ENCODE measurements at regions not wholly inside any gene's neighbourhood (a gene's known extent, or its start where the extent isn't known, plus 50 kb on each side); places are given as distances from the start of the nearest gene placed in this dataset.
"Not testable (repeated sequence)": the region's sequence is repeated elsewhere in the genome, so short reads cannot be mapped to it uniquely, and the experiment has no call there.

GRCh38 chr6:78530208-78530607, 337.1 kb upstream of the IRAK1BP1 start:
- TF ChIP-seq EZH2 (IDR thresholded peaks at IDR 0.05) = no peak
- no peak for TF ChIP-seq POLR2AphosphoS5 (IDR thresholded peaks at IDR 0.05; ENCODE audit: borderline replicate concordance, low read depth, low read length)
- TF ChIP-seq FOXP2 (optimal IDR thresholded peaks at IDR 0.05; ENCODE audit: control extremely low read depth, extremely low read length, insufficient read depth) = no peak
- no peak for DNase-seq (ENCODE audit: low read depth, low spot score)
- H3K4me3 ChIP-seq = no peak overlapping the region
- no peaks in the 10 kb centered on the region for H3K9me3 ChIP-seq (ENCODE audit: low read depth, low read length)
- no peaks in the 10 kb centered on the region for H3K36me3 ChIP-seq (ENCODE audit: insufficient read depth, low read length)
- H3K9ac ChIP-seq (ENCODE audit: insufficient read length) = no peak overlapping the region
- H3K27ac ChIP-seq = no peak overlapping the region

DNA sequence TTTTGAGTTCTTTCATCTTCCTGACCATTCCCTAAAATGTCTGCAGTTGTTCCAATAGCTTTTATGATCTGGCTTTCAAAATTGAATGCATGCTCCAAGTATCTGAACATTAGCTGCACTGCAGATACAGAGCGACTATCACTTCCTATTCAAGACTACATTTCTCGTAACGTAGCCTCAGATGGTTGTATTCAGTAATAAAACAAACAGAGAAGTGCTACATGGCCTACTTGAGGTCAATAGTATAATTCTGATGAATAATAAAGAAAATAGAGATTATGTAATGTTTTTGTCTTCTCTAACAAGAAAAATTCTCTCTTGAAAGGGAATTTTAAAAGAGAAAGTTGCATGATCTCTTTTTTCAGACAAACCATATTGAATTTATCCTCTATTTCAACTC, 333.9 kb upstream of the IRAK1BP1 start:
- Histone ChIP-seq H3K9me3 (ENCODE audit: low read depth, low read length) (no peaks in the 10 kb centered on the region), H3K36me3 (ENCODE audit: insufficient read depth, low read length) (no peaks in the 10 kb centered on the region), H3K9ac (ENCODE audit: insufficient read length) (no peak overlapping the region), H3K4me3 (no peak overlapping the region), H3K27ac (no peak overlapping the region)
- TF ChIP-seq FOXP2 (optimal IDR thresholded peaks at IDR 0.05; ENCODE audit: control extremely low read depth, extremely low read length, insufficient read depth) (no peak), POLR2AphosphoS5 (IDR thresholded peaks at IDR 0.05; ENCODE audit: borderline replicate concordance, low read depth, low read length) (no peak), EZH2 (IDR thresholded peaks at IDR 0.05) (no peak)
- DNase-seq (ENCODE audit: low read depth, low spot score) = no peak

GRCh38 chr6:78533876-78534275, 333.5 kb upstream of the IRAK1BP1 start:
- H3K9me3 ChIP-seq (ENCODE audit: low read depth, low read length) = no peaks in the 10 kb centered on the region
- no peak for DNase-seq (ENCODE audit: low read depth, low spot score)
- TF ChIP-seq POLR2AphosphoS5 (IDR thresholded peaks at IDR 0.05; ENCODE audit: borderline replicate concordance, low read depth, low read length) (no peak), FOXP2 (optimal IDR thresholded peaks at IDR 0.05; ENCODE audit: control extremely low read depth, extremely low read length, insufficient read depth) (no peak), EZH2 (IDR thresholded peaks at IDR 0.05) (no peak)
- no peaks in the 10 kb centered on the region for H3K36me3 ChIP-seq (ENCODE audit: insufficient read depth, low read length)
- no peak overlapping the region for H3K27ac ChIP-seq
- H3K9ac ChIP-seq (ENCODE audit: insufficient read length) = no peak overlapping the region
- no peak overlapping the region for H3K4me3 ChIP-seq

DNA sequence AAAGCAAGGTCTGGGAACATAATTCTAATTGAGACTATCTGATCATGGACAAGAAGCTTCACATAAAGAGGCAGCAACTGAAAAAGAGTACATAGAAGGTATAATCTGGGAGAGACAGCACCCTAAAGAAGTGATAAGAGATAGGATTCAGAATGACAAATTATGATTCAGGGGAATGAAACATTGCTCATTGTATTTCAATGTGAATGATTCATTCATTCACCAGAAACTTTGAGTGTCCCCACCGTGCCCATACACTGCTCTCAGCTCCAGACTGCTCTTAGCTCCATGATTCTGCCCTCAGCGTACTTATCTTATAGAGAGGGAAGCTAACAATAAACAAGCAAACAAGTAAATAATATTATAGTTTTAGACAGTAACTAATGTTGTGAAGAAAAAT, 329.3 kb upstream of the IRAK1BP1 start:
- Histone ChIP-seq H3K27ac (no peak overlapping the region), H3K4me3 (no peak overlapping the region), H3K9ac (ENCODE audit: insufficient read length) (no peak overlapping the region), H3K9me3 (ENCODE audit: low read depth, low read length) (no peaks in the 10 kb centered on the region), H3K36me3 (ENCODE audit: insufficient read depth, low read length) (no peaks in the 10 kb centered on the region)
- no peak for TF ChIP-seq FOXP2 (optimal IDR thresholded peaks at IDR 0.05; ENCODE audit: control extremely low read depth, extremely low read length, insufficient read depth)
- no peak for TF ChIP-seq POLR2AphosphoS5 (IDR thresholded peaks at IDR 0.05; ENCODE audit: borderline replicate concordance, low read depth, low read length)
- no peak for DNase-seq (ENCODE audit: low read depth, low spot score)

- not testable (repeated sequence) for DNase-seq (ENCODE audit: low read depth, low spot score); H3K27ac ChIP-seq; H3K4me3 ChIP-seq
Measured at GRCh38 chr6:78547636-78548035, 319.7 kb upstream of the IRAK1BP1 start.

GRCh38 chr6:78551361-78551760, 316.0 kb upstream of the IRAK1BP1 start:
- TF ChIP-seq FOXP2 (optimal IDR thresholded peaks at IDR 0.05; ENCODE audit: control extremely low read depth, extremely low read length, insufficient read depth) (no peak), POLR2AphosphoS5 (IDR thresholded peaks at IDR 0.05; ENCODE audit: borderline replicate concordance, low read depth, low read length) (no peak), EZH2 (IDR thresholded peaks at IDR 0.05) (no peak)

More at GRCh38 chr6:78547636-78548035, 319.7 kb upstream of the IRAK1BP1 start:
- not testable (repeated sequence) for H3K9me3 ChIP-seq (ENCODE audit: low read depth, low read length); H3K9ac ChIP-seq (ENCODE audit: insufficient read length); H3K36me3 ChIP-seq (ENCODE audit: insufficient read depth, low read length)

DNA sequence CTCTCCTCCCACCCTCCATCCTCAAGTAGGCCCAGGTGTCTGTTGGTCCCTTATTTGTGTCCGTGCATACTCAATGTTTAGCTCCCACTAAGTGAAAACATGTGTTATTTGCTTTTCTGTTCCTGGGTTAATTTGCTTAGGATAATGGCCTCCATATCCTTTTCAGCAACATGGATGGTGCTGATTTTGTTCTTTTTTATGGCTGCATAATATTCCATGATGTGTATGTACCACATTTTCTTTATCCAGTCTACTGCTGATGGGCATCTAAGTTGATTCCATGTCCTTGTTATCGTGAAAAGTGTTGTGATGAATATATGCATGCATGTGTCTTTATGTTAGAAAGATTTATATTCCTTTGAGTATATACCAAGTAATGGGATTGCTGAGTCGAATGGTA, 314.9 kb upstream of the IRAK1BP1 start:
- Histone ChIP-seq H3K27ac (no peak overlapping the region), H3K36me3 (ENCODE audit: insufficient read depth, low read length) (no peaks in the 10 kb centered on the region), H3K9ac (ENCODE audit: insufficient read length) (no peak overlapping the region), H3K4me3 (no peak overlapping the region), H3K9me3 (ENCODE audit: low read depth, low read length) (no peaks in the 10 kb centered on the region)
- no peak for DNase-seq (ENCODE audit: low read depth, low spot score)
- no peak for TF ChIP-seq FOXP2 (optimal IDR thresholded peaks at IDR 0.05; ENCODE audit: control extremely low read depth, extremely low read length, insufficient read depth)
- TF ChIP-seq EZH2 (IDR thresholded peaks at IDR 0.05) = no peak
- TF ChIP-seq POLR2AphosphoS5 (IDR thresholded peaks at IDR 0.05; ENCODE audit: borderline replicate concordance, low read depth, low read length) = no peak

More at GRCh38 chr6:78551361-78551760, 316.0 kb upstream of the IRAK1BP1 start:
- no peak overlapping the region for H3K9ac ChIP-seq (ENCODE audit: insufficient read length)
- H3K27ac ChIP-seq = no peak overlapping the region
- H3K9me3 ChIP-seq (ENCODE audit: low read depth, low read length) = no peaks in the 10 kb centered on the region
- DNase-seq (ENCODE audit: low read depth, low spot score) = no peak
- no peaks in the 10 kb centered on the region for H3K36me3 ChIP-seq (ENCODE audit: insufficient read depth, low read length)
- no peak overlapping the region for H3K4me3 ChIP-seq

GRCh38 chr6:78554341-78554740, 313.0 kb upstream of the IRAK1BP1 start:
- DNase-seq (ENCODE audit: low read depth, low spot score) = no peak
- TF ChIP-seq POLR2AphosphoS5 (IDR thresholded peaks at IDR 0.05; ENCODE audit: borderline replicate concordance, low read depth, low read length) (no peak), FOXP2 (optimal IDR thresholded peaks at IDR 0.05; ENCODE audit: control extremely low read depth, extremely low read length, insufficient read depth) (no peak), EZH2 (IDR thresholded peaks at IDR 0.05) (no peak)
- H3K36me3 ChIP-seq (ENCODE audit: insufficient read depth, low read length) = no peaks in the 10 kb centered on the region
- H3K9ac ChIP-seq (ENCODE audit: insufficient read length) = no peak overlapping the region
- H3K4me3 ChIP-seq = no peak overlapping the region
- no peak overlapping the region for H3K27ac ChIP-seq
- no peaks in the 10 kb centered on the region for H3K9me3 ChIP-seq (ENCODE audit: low read depth, low read length)

- no peak for DNase-seq (ENCODE audit: low read depth, low spot score)
- Histone ChIP-seq H3K4me3 (no peak overlapping the region), H3K27ac (no peak overlapping the region), H3K9me3 (ENCODE audit: low read depth, low read length) (no peaks in the 10 kb centered on the region), H3K9ac (ENCODE audit: insufficient read length) (no peak overlapping the region), H3K36me3 (ENCODE audit: insufficient read depth, low read length) (no peaks in the 10 kb centered on the region)
- TF ChIP-seq FOXP2 (optimal IDR thresholded peaks at IDR 0.05; ENCODE audit: control extremely low read depth, extremely low read length, insufficient read depth) (no peak), POLR2AphosphoS5 (IDR thresholded peaks at IDR 0.05; ENCODE audit: borderline replicate concordance, low read depth, low read length) (no peak), EZH2 (IDR thresholded peaks at IDR 0.05) (no peak)
Measured at GRCh38 chr6:78559056-78559455, 308.3 kb upstream of the IRAK1BP1 start.
